ENCODE measurements at regions not wholly inside any gene's neighbourhood (a gene's known extent, or its start where the extent isn't known, plus 50 kb on each side); places are given as distances from the start of the nearest gene placed in this dataset.

DNA sequence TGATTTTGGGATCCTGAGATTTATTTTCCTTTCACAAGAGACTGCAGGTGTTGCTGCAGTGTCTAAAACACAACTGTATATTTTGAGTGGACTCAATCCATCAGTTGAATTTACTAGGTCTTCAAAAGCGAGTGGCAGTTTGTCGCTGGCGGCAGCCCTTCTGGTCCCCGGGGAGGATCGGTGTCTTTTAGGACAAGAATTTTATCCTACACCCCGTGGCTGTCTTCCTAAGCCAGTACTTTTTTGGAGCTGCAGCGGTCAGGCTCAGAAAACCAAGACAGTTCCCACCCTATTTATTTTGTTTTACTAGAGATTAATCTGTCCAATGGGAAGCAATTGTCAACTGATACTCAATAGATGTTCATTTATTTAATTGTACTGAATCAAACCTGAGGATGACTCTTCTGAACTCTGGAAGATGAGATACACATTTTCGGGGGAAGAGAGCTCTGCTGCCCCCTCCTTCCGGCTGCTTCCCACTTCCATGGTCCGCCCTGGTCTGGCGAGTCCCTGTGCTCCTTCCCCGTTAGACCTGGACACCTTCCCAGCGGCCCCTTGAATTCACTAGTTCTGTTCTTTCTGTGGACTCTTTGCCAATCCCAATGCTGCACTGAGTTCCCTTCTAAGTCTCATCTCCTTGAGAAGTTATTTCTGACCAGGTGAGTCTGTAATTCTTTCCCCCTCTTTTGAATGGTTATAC lies 90.6 kb downstream of the ERMARD start:
- H3K9me3 Mint-ChIP-seq: no peaks in the 10 kb centered on the region
- no peak overlapping the region for H3K27ac Mint-ChIP-seq
- no peaks in the 10 kb centered on the region for H3K36me3 Mint-ChIP-seq
- CTCF ChIA-PET: interaction anchor here (1.8 to 2.5 kb wide), 2 partner anchors 8 to 11 kb away, joined by 5 to 14 read pairs; no protein-coding TSS in a partner anchor
- H3K4me3 Mint-ChIP-seq: no peak overlapping the region
- DNase-seq: no peak
- H3K4me1 Mint-ChIP-seq: no peaks in the 10 kb centered on the region
- H3K27me3 Mint-ChIP-seq: peaks cover 19% of the 10 kb centered on the region

DNA sequence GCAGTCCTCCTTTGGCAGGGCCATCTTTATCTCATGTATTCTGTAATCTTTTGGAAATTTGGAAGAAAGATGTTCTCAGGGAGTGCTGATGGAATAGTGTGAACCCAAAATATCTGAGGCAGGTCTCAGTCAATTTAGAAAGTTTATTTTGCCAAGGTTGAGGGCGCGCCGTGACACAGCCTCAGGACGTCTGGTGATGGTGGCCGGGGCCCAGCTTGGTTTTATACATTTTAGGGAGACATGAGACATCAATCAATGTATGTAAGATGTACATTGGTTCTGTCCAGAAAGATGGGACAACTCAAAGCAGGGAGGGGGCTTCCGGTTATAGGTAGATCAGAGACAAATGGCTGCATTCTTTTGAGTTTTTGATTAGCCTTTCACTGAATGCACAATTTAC lies 89.8 kb downstream of the ERMARD start:
- no peaks in the 10 kb centered on the region for H3K36me3 Mint-ChIP-seq
- no peak overlapping the region for H3K27ac Mint-ChIP-seq
- H3K27me3 Mint-ChIP-seq: peaks cover 19% of the 10 kb centered on the region
- no peaks in the 10 kb centered on the region for H3K9me3 Mint-ChIP-seq
- CTCF ChIA-PET: no interaction called here
- DNase-seq: no peak
- H3K4me3 Mint-ChIP-seq: no peak overlapping the region
- no peaks in the 10 kb centered on the region for H3K4me1 Mint-ChIP-seq

- H3K4me1 Mint-ChIP-seq: no peaks in the 10 kb centered on the region
- DNase-seq: no peak
- H3K36me3 Mint-ChIP-seq: no peaks in the 10 kb centered on the region
- H3K9me3 Mint-ChIP-seq: no peaks in the 10 kb centered on the region
- H3K27me3 Mint-ChIP-seq: peaks cover 12% of the 10 kb centered on the region
- CTCF ChIA-PET: no interaction called here
- H3K27ac Mint-ChIP-seq: no peak overlapping the region
- no peak overlapping the region for H3K4me3 Mint-ChIP-seq
Observed at GRCh38 chr6:169839898-169840631, 88.6 kb downstream of the ERMARD start.

DNA sequence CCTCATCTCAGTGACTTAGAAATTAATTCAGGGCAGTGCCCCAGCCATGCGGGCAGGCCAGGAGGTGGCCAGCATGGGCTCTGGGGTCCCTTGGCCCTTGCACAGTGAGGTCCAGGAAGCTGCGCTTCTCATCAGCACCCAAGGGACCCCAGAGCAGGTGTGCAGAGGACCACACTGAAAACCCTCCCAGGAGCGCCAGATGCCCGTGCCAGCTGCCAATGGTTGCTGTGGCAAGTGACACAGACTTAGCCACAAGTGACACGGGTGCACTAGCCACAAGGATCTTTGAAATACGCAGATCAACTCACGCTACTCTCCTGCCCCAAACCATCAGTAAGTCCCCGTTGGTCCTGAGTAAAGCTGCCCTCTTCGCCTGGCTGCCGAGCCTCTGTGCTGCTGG lies 88.1 kb downstream of the ERMARD start:
- CTCF ChIA-PET: no interaction called here
- H3K36me3 Mint-ChIP-seq: no peaks in the 10 kb centered on the region
- H3K4me1 Mint-ChIP-seq: no peaks in the 10 kb centered on the region
- H3K4me3 Mint-ChIP-seq: no peak overlapping the region
- peaks cover 9% of the 10 kb centered on the region for H3K27me3 Mint-ChIP-seq
- H3K9me3 Mint-ChIP-seq: no peaks in the 10 kb centered on the region
- DNase-seq: no peak
- no peak overlapping the region for H3K27ac Mint-ChIP-seq

- Mint-ChIP-seq H3K27ac (no peak overlapping the region), H3K36me3 (no peaks in the 10 kb centered on the region), H3K9me3 (no peaks in the 10 kb centered on the region), H3K4me3 (no peak overlapping the region), H3K4me1 (no peaks in the 10 kb centered on the region), H3K27me3 (peaks cover 9% of the 10 kb centered on the region)
- CTCF ChIA-PET: no interaction called here
- no peak for DNase-seq
Observed at GRCh38 chr6:169839029-169839481, 87.6 kb downstream of the ERMARD start.

GRCh38 chr6:169838346-169839028 lies 87.1 kb downstream of the ERMARD start:
- no peak for DNase-seq
- Mint-ChIP-seq H3K4me1 (no peaks in the 10 kb centered on the region), H3K4me3 (no peak overlapping the region), H3K9me3 (no peaks in the 10 kb centered on the region), H3K27me3 (peaks cover 13% of the 10 kb centered on the region), H3K36me3 (no peaks in the 10 kb centered on the region), H3K27ac (no peak overlapping the region)
- CTCF ChIA-PET: interaction anchor here (1.1 kb wide), 1 partner anchor 679 kb away, joined by 3 read pairs; no protein-coding TSS in a partner anchor

- H3K9me3 Mint-ChIP-seq: no peaks in the 10 kb centered on the region
- no peak overlapping the region for H3K27ac Mint-ChIP-seq
- DNase-seq: no peak
- no peaks in the 10 kb centered on the region for H3K36me3 Mint-ChIP-seq
- no peaks in the 10 kb centered on the region for H3K4me1 Mint-ChIP-seq
- CTCF ChIA-PET: interaction anchor here (0.7 to 1.1 kb wide), 2 partner anchors 127 to 679 kb away, joined by 3 to 4 read pairs; no protein-coding TSS in a partner anchor
- no peak overlapping the region for H3K4me3 Mint-ChIP-seq
- H3K27me3 Mint-ChIP-seq: peaks cover 12% of the 10 kb centered on the region
Observed at GRCh38 chr6:169837529-169838250, 86.3 kb downstream of the ERMARD start.

DNA sequence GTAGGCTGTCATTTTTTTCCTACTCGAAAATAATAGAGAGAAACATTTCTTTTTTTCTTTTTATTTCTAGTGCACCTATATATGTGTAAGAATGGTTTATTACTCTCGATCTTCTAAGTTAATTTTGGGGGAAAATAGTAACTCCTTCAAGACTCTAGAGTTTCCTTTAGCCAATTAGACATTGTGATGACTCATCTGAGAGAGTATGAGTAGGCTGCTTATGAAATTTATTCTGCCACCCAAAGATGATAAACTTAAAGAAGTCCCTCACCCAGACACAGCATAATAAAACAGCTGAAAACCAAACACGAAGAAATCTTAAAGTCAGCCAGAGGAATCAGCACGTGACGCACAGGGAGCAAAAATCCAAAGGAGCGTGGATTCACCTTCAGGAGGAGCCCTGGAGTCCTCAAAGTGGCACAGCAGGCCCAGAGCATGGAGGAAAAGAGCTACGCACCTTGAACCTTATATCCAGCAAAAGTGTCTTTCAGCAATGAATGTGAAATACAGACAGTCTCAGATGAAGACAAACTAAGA lies 81.9 kb downstream of the ERMARD start:
- H3K27ac Mint-ChIP-seq: no peak overlapping the region
- H3K27me3 Mint-ChIP-seq: peaks cover 29% of the 10 kb centered on the region
- DNase-seq: no peak
- no peaks in the 10 kb centered on the region for H3K4me1 Mint-ChIP-seq
- CTCF ChIA-PET: interaction anchor here (0.9 to 4.4 kb wide), 4 partner anchors 30 to 684 kb away, joined by 3 to 48 read pairs (median 15); no protein-coding TSS in a partner anchor
- no peaks in the 10 kb centered on the region for H3K36me3 Mint-ChIP-seq
- no peaks in the 10 kb centered on the region for H3K9me3 Mint-ChIP-seq
- H3K4me3 Mint-ChIP-seq: no peak overlapping the region

DNA sequence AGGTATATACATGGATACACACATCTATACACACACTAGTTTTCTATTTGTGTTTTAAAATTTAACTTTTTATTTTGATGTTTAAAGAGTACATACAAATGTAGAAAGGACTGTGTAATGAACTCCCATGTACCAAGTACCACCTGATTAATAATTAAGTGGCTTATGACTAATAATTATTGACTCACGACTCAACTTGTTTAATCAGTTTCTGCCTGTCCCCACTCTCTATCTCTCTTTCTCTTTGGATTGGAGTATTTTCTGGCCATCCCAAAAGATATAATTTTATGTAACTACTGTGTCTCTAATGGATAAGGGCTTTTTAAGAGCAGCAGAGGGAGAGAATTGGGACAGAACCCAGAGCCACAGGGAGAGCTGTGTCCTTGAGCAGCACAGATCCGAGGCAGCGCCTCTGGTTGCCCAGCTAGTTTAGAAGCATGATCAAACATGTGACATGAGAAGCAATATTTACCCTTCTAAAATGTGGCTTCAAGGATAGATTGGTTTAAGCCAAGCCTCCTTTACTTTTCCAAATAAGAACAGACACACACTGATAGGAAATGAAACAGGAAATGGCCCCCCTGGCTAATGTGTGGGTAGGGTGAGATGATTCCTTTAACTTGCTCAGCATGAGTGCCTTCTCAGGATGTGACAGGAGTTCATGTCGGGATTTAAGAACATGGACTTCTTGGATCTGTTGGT lies 81.0 kb downstream of the ERMARD start:
- Mint-ChIP-seq H3K4me1 (no peaks in the 10 kb centered on the region), H3K9me3 (no peaks in the 10 kb centered on the region), H3K27ac (no peak overlapping the region), H3K4me3 (no peak overlapping the region), H3K36me3 (no peaks in the 10 kb centered on the region), H3K27me3 (peaks cover 38% of the 10 kb centered on the region)
- DNase-seq: no peak
- CTCF ChIA-PET: interaction anchor here (0.6 to 4.4 kb wide), 31 partner anchors 10 to 875 kb away, joined by 3 to 48 read pairs (median 4); partner anchors contain the start of gene DLL1

GRCh38 chr6:169831450-169832246 lies 80.2 kb downstream of the ERMARD start:
- Mint-ChIP-seq H3K9me3 (no peaks in the 10 kb centered on the region), H3K36me3 (no peaks in the 10 kb centered on the region), H3K27ac (no peak overlapping the region), H3K27me3 (peaks cover 40% of the 10 kb centered on the region), H3K4me3 (no peak overlapping the region), H3K4me1 (no peaks in the 10 kb centered on the region)
- peak; percentile 77 for DNase-seq
- CTCF ChIA-PET: interaction anchor here (0.6 to 4.4 kb wide), 31 partner anchors 10 to 875 kb away, joined by 3 to 48 read pairs (median 4); partner anchors contain the start of gene DLL1
